Liver (tissue), 8 donors: ENCODE measurements at regions not wholly inside any gene's neighbourhood (a gene's known extent, or its start where the extent isn't known, plus 50 kb on each side); places are given as distances from the start of the nearest gene placed in this dataset.

Source experiments
- DNase-seq: peaks from one replicate; pipeline ENCODE4 v3.0.0-alpha.2; 2017; ENCODE audit warnings: low spot score
- H3K27ac ChIP-seq, 2 donors: one replicate each; pipeline ENCODE4 v1.7.0; 2013; ENCODE audit warnings: inconsistent platforms in 2 of 2, low read length in 2 of 2, control low read depth in 1 of 2, low read depth in 1 of 2, mild to moderate bottlenecking in 1 of 2
- H3K27me3 ChIP-seq, 4 donors: one replicate each; pipeline versions ENCODE4 v1.6.1 to v1.7.0; 2013; ENCODE audit warnings: low read length in 3 of 4, inconsistent platforms in 1 of 4, mild to moderate bottlenecking in 1 of 4, moderate library complexity in 1 of 4; ENCODE audit not compliant: control insufficient read depth in 4 of 4, insufficient read depth in 4 of 4
- H3K36me3 ChIP-seq, 4 donors: one replicate each; pipeline versions ENCODE4 v1.6.1 to v1.7.0; 2013; ENCODE audit warnings: low read length in 3 of 4, mild to moderate bottlenecking in 3 of 4, low read depth in 1 of 4, moderate library complexity in 1 of 4; ENCODE audit not compliant: control insufficient read depth in 4 of 4, insufficient read depth in 3 of 4
- H3K4me1 ChIP-seq, 4 donors: one replicate each; pipeline versions ENCODE4 v1.6.1 to v1.7.0; 2013; ENCODE audit warnings: low read length in 3 of 4, mild to moderate bottlenecking in 3 of 4, moderate library complexity in 1 of 4; ENCODE audit not compliant: control insufficient read depth in 4 of 4, insufficient read depth in 4 of 4
- H3K4me3 ChIP-seq, 3 donors: one replicate each; pipeline versions ENCODE4 v1.6.1 to v1.7.0; 2013; ENCODE audit warnings: low read length in 3 of 3, control low read depth in 1 of 3, low read depth in 1 of 3, mild to moderate bottlenecking in 1 of 3
- H3K9ac ChIP-seq, 2 donors: one replicate each; pipeline ENCODE4 v1.7.0; 2013; ENCODE audit warnings: low read length in 2 of 2, mild to moderate bottlenecking in 2 of 2, moderate library complexity in 2 of 2, control low read depth in 1 of 2, low read depth in 1 of 2
- H3K9me3 ChIP-seq, 4 donors: one replicate each; pipeline versions ENCODE4 v1.6.1 to v1.7.0; 2013; ENCODE audit warnings: low read length in 3 of 4; ENCODE audit not compliant: control insufficient read depth in 4 of 4
- ATF3 ChIP-seq: IDR thresholded peaks from 2 replicates; pipeline ENCODE4 v1.6.1; 2016; ENCODE audit warnings: antibody characterized with exemption
- EGR1 ChIP-seq, 2 donors: IDR thresholded peaks; 2 replicates each; pipeline ENCODE4 v1.6.1; 2016 to 2018; ENCODE audit warnings: antibody characterized with exemption in 2 of 2, low read depth in 2 of 2
- FOXA1 ChIP-seq: IDR thresholded peaks from 2 replicates; pipeline ENCODE4 v1.6.1; 2016; ENCODE audit warnings: antibody characterized with exemption
- FOXA2 ChIP-seq: IDR thresholded peaks from 2 replicates; pipeline ENCODE4 v1.6.1; 2016; ENCODE audit warnings: antibody characterized with exemption
- GABPA ChIP-seq, 2 donors: IDR thresholded peaks in 1 of 2; conservative IDR thresholded peaks in 1 of 2; 2 replicates each; pipeline ENCODE4 v1.6.1; 2016; ENCODE audit warnings: antibody characterized with exemption in 2 of 2, mild to moderate bottlenecking in 1 of 2, moderate library complexity in 1 of 2
- HNF4A ChIP-seq, 2 donors: conservative IDR thresholded peaks; 2 replicates each; pipeline ENCODE4 v1.6.1; 2016; ENCODE audit warnings: antibody characterized with exemption in 2 of 2, mild to moderate bottlenecking in 2 of 2
- HNF4G ChIP-seq: IDR thresholded peaks from 2 replicates; pipeline ENCODE4 v1.6.1; 2016; ENCODE audit warnings: antibody characterized with exemption
- JUND ChIP-seq, 2 donors: IDR thresholded peaks; 2 replicates each; pipeline ENCODE4 v1.6.1; 2016; ENCODE audit warnings: antibody characterized with exemption in 2 of 2
- MAX ChIP-seq: IDR thresholded peaks from 2 replicates; pipeline ENCODE4 v1.6.1; 2016; ENCODE audit warnings: antibody characterized with exemption
- NR2F2 ChIP-seq: IDR thresholded peaks from 2 replicates; pipeline ENCODE4 v1.6.1; 2016; ENCODE audit warnings: antibody characterized with exemption
- RAD21 ChIP-seq, 2 donors: IDR thresholded peaks; 2 replicates each; pipeline ENCODE4 v1.6.1; 2016; ENCODE audit warnings: antibody characterized with exemption in 2 of 2, mild to moderate bottlenecking in 2 of 2
- REST ChIP-seq: IDR thresholded peaks from 2 replicates; pipeline ENCODE4 v1.6.1; 2016; ENCODE audit warnings: antibody characterized with exemption, mild to moderate bottlenecking
- RXRA ChIP-seq, 2 donors: IDR thresholded peaks; 2 replicates each; pipeline ENCODE4 v1.6.1; 2017 to 2018; ENCODE audit warnings: antibody characterized with exemption in 2 of 2, mild to moderate bottlenecking in 1 of 2
- SP1 ChIP-seq: IDR thresholded peaks from 2 replicates; pipeline ENCODE4 v1.6.1; 2018; ENCODE audit warnings: antibody characterized with exemption, mild to moderate bottlenecking
- TAF1 ChIP-seq: conservative IDR thresholded peaks from 2 replicates; pipeline ENCODE4 v1.6.1; 2016; ENCODE audit warnings: antibody characterized with exemption, mild to moderate bottlenecking
- YY1 ChIP-seq: IDR thresholded peaks from 2 replicates; pipeline ENCODE4 v1.6.1; 2016; ENCODE audit warnings: antibody characterized with exemption, mild to moderate bottlenecking
- WGBS: extraction: QIAGEN DNeasy Blood & Tissue Kit; methylation state at CpG from one replicate; pipeline ENCODE4 v1.1.7; 2013; 5-methylcytosine and 5-hydroxymethylcytosine counted together
- TF ChIP-seq, protein P1 (sequence below): IDR thresholded peaks from 2 replicates; pipeline ENCODE4 v1.6.1; 2016; ENCODE audit warnings: antibody characterized with exemption
- TF ChIP-seq, protein P2 (sequence below): fragments of 150-350 bp; IDR thresholded peaks from 2 replicates; pipeline ENCODE4 v1.5.1; 2017; ENCODE audit warnings: improper control_type of control experiment, low read depth, low read length; ENCODE audit not compliant: missing input control
- donor health status: healthy.
- donor health status: healthy.
- donor health status: healthy.
- donor health status: healthy.
- donor health status: healthy.

DNA sequence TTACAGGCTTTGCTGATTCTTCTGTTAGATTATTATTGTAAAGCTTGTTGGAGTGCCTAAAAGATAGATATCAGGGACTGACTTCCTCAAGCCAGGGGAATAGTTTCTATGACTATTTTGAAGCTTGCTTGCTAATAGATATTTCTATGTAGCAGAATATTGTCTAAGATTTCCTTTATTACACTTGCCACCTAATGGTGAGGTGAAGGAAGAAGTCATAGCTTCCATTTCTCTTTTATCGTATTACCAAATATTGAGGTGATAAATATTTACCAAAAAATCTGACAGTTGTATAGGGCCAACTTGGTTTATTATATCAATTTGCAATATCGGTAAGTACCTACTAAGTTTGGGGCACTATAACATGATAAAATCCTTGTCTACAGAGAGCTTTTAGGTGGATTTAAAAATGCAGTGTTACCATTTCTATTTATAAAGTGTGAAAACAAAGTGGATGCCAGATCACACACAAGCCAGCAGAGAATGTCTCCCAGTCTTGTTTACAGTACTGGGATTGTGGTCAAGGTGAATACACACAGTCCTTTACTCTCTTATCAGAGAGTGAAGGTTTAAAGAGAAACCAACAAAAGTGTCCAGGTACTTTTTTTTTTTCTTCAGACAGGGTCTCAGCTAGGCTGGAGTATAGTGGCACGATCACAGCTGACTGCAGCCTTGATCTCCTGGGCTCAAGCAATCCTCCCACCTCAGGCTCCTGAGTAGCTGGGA lies 137.9 kb downstream of the IGF1 start:
- Histone ChIP-seq H3K9me3 (no peaks in the 10 kb centered on the region), H3K9ac (no peak overlapping the region), H3K27me3 (no peaks in the 10 kb centered on the region), H3K27ac (peak overlapping the region; percentile 65 to 66), H3K4me3 (peak overlapping the region in 1 of 3 donors; percentile 21), H3K4me1 (peaks cover 9 to 25% (median 16%) of the 10 kb centered on the region in 4 donors), H3K36me3 (no peaks in the 10 kb centered on the region)
- TF ChIP-seq JUND (IDR thresholded peaks at IDR 0.05) (peak in 1 of 2 donors; percentile 74), YY1 (peak; percentile 78), SP1 (peak; percentile 65), HNF4A (conservative IDR thresholded peaks at IDR 0.05) (peak; percentile 63 to 84), GABPA (IDR thresholded peaks at IDR 0.05 in 1 of 2, conservative IDR thresholded peaks at IDR 0.05 in 1 of 2) (no peak), RXRA (IDR thresholded peaks at IDR 0.05) (peak; percentile 48 to 82), HNF4G (no peak), MAX (peak; percentile 47), FOXA1 (peak; percentile 95), REST (peak; percentile 56), EGR1 (IDR thresholded peaks at IDR 0.05; ENCODE audit: low read depth in 2 of 2) (no peak), RAD21 (IDR thresholded peaks at IDR 0.05) (peak; percentile 44 to 57), FOXA2 (peak; percentile 97)
- TF ChIP-seq, protein P1, sequence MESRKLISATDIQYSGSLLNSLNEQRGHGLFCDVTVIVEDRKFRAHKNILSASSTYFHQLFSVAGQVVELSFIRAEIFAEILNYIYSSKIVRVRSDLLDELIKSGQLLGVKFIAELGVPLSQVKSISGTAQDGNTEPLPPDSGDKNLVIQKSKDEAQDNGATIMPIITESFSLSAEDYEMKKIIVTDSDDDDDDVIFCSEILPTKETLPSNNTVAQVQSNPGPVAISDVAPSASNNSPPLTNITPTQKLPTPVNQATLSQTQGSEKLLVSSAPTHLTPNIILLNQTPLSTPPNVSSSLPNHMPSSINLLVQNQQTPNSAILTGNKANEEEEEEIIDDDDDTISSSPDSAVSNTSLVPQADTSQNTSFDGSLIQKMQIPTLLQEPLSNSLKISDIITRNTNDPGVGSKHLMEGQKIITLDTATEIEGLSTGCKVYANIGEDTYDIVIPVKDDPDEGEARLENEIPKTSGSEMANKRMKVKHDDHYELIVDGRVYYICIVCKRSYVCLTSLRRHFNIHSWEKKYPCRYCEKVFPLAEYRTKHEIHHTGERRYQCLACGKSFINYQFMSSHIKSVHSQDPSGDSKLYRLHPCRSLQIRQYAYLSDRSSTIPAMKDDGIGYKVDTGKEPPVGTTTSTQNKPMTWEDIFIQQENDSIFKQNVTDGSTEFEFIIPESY = peak; percentile 73
- WGBS = 35% methylated on average over 3 of the region's 3 CpGs
- no peak for DNase-seq

DNA sequence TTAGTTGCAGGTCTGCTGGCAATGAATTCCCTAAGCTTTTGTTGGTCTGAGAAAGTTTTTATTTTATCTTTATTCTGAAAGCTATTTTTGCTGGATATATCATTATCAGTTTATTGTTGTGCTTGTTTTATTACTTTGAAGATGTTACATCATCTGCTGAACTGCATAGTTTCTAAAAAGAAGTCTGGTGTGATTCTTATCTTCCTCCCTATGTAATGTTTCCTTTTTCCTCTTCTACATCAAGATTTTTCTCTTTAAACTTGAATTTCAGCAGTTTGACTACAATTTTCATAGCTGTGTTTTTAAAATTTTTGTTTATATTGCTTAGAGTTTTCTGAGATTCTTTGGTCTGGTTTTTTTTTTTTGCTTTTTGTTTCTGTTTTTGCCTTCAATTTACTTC lies 137.1 kb upstream of the PMCH start:
- Histone ChIP-seq H3K36me3 (no peaks in the 10 kb centered on the region), H3K27ac (no peak overlapping the region), H3K4me3 (no peak overlapping the region), H3K9ac (no peak overlapping the region), H3K27me3 (no peaks in the 10 kb centered on the region), H3K4me1 (peaks cover 0 to 2% (median 0%) of the 10 kb centered on the region in 4 donors), H3K9me3 (no peaks in the 10 kb centered on the region)
- no peak for DNase-seq
- TF ChIP-seq, protein P1 = no peak
- TF ChIP-seq NR2F2 = no peak
- no peak for TF ChIP-seq FOXA1
- TF ChIP-seq HNF4A (conservative IDR thresholded peaks at IDR 0.05) = no peak
- TF ChIP-seq JUND (IDR thresholded peaks at IDR 0.05) = no peak
- no peak for TF ChIP-seq EGR1 (IDR thresholded peaks at IDR 0.05; ENCODE audit: low read depth in 2 of 2)
- TF ChIP-seq, protein P2, sequence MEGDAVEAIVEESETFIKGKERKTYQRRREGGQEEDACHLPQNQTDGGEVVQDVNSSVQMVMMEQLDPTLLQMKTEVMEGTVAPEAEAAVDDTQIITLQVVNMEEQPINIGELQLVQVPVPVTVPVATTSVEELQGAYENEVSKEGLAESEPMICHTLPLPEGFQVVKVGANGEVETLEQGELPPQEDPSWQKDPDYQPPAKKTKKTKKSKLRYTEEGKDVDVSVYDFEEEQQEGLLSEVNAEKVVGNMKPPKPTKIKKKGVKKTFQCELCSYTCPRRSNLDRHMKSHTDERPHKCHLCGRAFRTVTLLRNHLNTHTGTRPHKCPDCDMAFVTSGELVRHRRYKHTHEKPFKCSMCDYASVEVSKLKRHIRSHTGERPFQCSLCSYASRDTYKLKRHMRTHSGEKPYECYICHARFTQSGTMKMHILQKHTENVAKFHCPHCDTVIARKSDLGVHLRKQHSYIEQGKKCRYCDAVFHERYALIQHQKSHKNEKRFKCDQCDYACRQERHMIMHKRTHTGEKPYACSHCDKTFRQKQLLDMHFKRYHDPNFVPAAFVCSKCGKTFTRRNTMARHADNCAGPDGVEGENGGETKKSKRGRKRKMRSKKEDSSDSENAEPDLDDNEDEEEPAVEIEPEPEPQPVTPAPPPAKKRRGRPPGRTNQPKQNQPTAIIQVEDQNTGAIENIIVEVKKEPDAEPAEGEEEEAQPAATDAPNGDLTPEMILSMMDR = no peak
- TF ChIP-seq GABPA (IDR thresholded peaks at IDR 0.05 in 1 of 2, conservative IDR thresholded peaks at IDR 0.05 in 1 of 2) = no peak
- no peak for TF ChIP-seq MAX
- TF ChIP-seq RXRA (IDR thresholded peaks at IDR 0.05) = no peak
- TF ChIP-seq SP1 = no peak
- TF ChIP-seq ATF3 = no peak
- no peak for TF ChIP-seq TAF1
- no peak for TF ChIP-seq YY1
- no peak for TF ChIP-seq HNF4G
- TF ChIP-seq RAD21 (IDR thresholded peaks at IDR 0.05) = no peak
